Hematopoietic multipotent progenitor cell treated with erythropoietin and hydrocortisone succinate and interleukin-3 and kit ligand, for 4 days (in vitro differentiated cells): ENCODE measurements at regions not wholly inside any gene's neighbourhood (a gene's known extent, or its start where the extent isn't known, plus 50 kb on each side); places are given as distances from the start of the nearest gene placed in this dataset.

Source experiments
- DNase-seq: peaks from one replicate; pipeline ENCODE4 v3.0.0-alpha.2; 2015

- DNase-seq, result peak; percentile 67
Measured at GRCh38 chr20:50303573-50304500, 113.2 kb downstream of the CEBPB start.

DNA sequence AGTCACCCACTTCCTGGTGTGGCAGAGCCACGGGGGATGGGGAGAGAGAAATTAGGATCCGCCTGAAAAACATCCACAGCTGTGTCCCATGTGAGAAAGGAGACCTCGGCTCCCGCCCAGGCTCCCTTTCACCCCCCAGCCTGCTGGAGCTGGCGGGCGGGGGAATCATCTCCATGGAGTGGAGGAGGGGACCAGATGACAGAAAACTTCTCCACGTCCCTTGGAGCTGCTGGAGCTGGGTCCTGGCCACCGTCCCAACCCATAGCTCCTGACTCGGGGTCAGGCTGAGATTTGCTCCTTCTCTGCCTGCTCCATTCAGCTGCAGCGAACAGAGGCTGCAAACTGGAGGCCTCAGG, 113.8 kb downstream of the CEBPB start:
- DNase-seq, result no peak

- DNase-seq, result no peak
Measured at GRCh38 chr20:50304923-50305635, 114.4 kb downstream of the CEBPB start.

GRCh38 chr20:50305636-50306477, 115.2 kb downstream of the CEBPB start:
- no peak for DNase-seq

DNA sequence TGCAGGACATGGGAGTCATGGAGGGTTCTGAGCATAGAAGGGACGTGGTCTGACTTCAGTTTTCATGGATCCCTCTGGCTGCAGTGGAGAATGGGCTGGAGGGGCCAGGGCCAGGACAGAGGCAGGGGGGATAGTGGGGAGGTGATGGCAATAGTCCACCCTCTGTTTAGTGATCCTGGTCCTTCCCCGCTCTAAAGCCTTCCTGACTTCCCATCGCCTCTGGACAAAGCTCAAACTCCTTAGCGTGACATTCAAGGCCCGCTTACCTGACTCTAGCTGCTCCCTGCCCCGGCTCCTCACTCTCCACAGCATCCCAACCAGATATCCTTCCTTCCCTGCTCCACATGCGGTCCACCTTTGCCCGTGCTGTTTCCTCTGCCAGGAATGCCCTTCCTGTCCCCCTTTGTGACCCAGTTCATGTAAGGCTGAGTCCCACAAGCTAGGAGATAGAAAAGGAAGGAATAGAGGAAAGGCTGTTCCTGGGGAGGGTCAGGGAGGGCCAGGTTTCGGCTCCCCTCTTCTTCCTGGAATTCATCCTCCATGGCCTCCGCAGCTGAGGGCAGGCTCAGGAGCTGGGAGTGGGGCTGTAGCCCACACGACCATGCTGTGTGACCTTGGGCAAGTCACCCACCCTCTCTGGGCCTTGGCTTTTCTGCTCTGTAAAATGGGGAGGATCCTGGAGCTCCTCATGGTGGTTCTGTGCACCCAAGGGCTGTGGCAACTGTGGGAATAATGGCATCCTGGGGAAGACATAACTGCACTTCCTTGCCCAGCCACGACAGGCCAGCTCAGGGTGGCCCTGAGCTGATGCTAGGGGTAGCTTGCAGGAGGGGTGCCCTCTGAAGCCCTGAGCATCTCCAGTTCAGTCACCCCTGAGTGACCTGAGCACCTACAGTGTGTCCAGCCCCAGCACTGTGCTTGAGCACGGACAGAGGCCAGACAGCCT, 116.1 kb downstream of the CEBPB start:
- no peak for DNase-seq

DNA sequence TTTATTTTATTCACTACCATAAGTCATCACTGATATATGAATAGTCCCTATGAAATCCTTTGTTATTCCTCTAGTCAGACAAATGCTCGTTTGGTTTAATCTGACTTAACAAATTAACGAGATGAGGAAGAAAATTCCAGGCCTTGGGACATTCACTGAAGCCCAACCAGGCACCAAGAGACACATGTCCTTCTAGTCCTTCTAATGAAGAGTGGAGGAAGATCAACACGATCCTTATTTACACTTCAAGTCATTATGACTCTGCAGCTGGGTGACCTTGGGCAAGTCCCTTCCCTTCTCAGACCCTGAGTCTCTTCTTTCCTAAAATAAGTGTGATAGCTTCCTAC, 117.5 kb downstream of the CEBPB start:
- no peak for DNase-seq

- DNase-seq, result peak; percentile 53
Measured at GRCh38 chr20:50308513-50309279, 118.1 kb downstream of the CEBPB start.

DNA sequence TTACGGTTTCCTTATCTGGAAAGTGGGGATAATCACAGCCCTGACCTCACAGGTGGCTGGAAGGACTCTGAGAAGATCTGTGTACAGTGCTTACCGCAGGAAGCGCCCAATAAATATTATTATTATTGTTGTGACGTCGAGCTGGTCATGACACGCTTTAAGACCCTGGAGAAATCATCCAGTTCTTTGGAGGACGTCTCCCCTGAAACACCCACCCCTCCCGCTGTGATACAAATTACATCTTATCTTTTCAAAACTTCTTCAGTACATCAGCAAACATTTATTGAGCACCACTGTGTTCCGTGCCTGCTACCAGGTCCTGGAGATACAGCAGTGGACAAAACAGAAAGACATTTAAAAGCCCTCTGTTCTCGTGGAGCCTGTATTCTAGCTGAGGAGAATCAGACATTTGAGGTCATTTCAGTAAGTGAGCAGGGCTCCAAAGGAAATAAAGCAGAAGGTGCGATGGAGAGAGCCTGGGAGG, 118.7 kb downstream of the CEBPB start:
- DNase-seq, result no peak

GRCh38 chr20:50309764-50310672, 119.4 kb downstream of the CEBPB start:
- DNase-seq, result no peak

DNA sequence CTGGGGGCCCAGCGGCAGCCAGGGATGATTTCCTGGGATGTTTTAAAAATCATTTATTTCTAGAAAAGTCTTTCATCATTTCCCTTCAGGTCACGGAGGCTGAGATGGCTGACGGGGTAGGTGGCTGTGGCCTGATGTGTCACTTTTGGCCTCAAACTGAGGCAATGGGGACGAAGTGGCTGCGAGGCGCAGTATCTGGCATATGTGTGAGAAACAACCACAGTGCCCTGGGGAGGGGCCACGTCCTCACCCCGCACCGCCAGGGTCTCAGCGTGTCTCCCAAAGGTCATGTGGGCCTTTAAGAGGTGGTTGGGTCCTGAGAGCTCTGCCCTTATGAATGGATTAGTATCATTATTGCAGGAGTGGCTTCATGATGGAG, 120.0 kb downstream of the CEBPB start:
- no peak for DNase-seq

DNA sequence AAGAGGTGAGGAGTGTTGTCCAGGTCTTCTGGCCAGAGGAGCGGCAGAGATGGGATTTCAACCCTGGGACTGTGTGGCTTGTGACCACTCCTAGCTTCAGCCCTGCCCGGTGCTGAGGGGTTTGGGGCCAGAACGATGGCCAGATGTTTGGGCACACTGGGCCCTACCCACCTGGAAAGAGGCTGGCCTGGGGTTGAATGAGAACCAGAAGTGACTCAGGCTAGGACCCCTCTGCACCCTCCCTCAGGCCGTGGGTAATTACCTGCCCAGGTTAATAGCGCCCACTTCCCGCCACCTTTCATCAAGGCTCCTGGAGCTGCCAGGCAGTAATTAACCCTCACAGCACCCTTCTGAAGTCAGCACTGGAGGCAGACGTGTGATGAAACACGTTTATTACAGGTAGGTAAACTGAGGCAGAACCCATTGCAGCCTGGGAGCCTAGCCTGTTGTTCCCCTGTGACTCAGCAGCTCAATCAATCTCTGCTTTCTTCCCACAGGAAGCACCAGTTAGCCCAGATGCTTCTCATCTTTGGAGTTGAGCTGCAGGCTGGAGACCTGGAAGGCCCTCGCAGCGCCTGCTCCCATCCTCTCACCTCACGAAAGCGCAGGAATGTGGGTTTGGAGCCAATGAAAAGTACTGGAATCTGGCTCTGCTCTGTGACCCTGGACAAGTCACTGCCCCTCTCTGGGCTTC, 120.8 kb downstream of the CEBPB start:
- DNase-seq, result no peak

DNA sequence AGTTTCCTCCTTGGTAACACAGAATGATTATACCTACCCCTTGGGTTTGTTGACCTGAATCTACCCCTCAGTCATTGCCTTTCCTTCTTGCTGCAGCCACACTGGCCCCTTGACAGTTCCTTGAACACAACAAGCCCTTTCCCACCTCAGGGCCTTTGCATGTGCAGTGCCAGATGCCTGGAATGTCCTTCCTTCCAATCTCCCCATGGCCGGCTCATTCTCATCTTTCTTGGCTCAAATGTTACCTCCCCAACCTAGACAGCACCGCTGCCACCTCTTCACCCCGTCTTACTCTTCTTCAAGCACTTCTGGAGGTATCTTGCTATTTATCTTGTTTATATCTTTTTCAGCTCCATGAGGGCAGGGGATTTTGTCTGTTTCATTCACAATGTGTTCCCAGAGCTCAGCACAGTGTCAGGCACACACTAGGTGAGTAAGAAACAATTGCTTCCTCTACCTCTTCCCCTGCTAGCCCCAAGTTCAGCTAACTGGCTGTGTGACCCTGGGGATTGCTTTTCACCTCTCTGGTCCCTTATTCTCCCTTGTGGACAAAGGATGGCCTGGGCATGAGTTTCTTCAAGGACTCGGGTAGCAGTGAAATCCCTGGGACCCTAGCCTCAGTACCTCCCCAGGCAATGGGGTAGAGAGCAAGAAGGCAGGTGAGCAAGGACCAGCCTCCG, 121.5 kb downstream of the CEBPB start:
- no peak for DNase-seq

DNA sequence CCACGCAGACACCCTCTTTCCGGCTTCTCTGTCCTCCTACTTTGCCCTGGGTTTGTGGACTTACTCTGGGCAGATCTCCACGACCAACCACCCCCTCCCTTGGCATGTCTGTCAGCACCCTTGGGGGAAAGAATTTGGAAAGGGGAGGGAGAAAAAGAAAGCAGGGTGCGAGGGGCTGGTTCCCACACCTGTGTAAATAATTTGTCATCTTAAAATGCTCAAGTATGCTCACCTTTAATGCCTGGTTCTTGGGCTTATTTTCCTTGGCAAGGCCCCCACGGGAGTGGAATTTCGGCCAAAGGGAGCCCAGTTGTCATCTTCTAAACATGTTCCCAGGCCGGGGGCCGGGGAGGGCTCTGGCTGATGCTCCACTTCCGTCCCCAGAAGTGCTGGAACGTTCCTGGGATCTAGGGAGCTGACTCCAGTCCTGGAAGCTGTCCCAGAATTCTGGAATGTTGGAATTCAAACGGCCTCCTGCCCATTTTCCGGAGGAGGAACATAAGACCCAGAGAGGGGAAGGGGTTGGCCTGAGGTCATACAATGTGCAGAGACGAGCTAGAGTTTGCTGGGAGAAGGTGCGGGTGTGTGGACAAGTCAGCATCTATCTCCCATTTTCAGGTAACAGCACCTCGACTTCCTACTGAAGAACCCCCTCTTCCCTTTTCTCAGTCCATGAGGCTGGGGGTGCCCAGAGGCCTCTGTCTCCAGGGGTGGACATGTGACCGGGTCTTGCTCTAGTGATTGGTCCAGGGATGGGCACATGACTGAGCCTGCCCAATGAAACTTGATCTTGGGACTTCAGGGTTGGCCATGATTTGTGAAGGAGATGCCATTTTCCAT, 122.3 kb downstream of the CEBPB start:
- no peak for DNase-seq

DNA sequence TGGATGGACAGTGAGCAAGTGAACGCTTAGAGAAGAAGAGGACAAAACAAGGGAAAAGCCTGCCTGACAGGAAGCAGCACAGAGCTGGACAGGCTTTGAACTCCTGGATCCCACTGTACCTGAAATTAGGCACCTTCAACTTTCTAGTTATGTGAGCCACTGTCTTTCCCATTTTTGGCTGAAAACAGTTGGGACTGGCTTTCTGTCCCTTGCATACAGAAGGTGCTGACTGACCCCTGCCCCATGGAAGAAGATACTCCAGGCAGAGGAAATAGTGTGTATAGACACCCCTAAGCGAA, 122.8 kb downstream of the CEBPB start:
- DNase-seq, result no peak

- no peak for DNase-seq
Measured at GRCh38 chr20:50313827-50314677, 123.4 kb downstream of the CEBPB start.

GRCh38 chr20:50314678-50315335, 124.2 kb downstream of the CEBPB start:
- DNase-seq, result no peak
